Vagina (tissue), 2 donors: ENCODE measurements at regions not wholly inside any gene's neighbourhood (a gene's known extent, or its start where the extent isn't known, plus 50 kb on each side); places are given as distances from the start of the nearest gene placed in this dataset.

ENCODE experiments used
- CTCF ChIP-seq, 3 experiments: fragments of 450-650 bp in 2 of 3; fragments of 200-600 bp in 1 of 3; sonication (generic) in 1 of 3; IDR thresholded peaks; one replicate each; pipeline ENCODE4 v1.5.1; 2017 to 2019; ENCODE audit warnings: antibody characterized with exemption in 3 of 3, mild to moderate bottlenecking in 2 of 3, moderate library complexity in 2 of 3
- POLR2A ChIP-seq, 2 donors: fragments of 450-650 bp; IDR thresholded peaks; one replicate each; pipeline ENCODE4 v1.6.1; 2017; ENCODE audit warnings: antibody characterized with exemption in 2 of 2, mild to moderate bottlenecking in 2 of 2, moderate library complexity in 2 of 2

- TF ChIP-seq CTCF (IDR thresholded peaks at IDR 0.05) (no peak), POLR2A (IDR thresholded peaks at IDR 0.05) (no peak)
Observed at GRCh38 chr7:136050462-136050847, 73.3 kb upstream of the MTPN start.
